ENCODE measurements at regions not wholly inside any gene's neighbourhood (a gene's known extent, or its start where the extent isn't known, plus 50 kb on each side); places are given as distances from the start of the nearest gene placed in this dataset.

DNA sequence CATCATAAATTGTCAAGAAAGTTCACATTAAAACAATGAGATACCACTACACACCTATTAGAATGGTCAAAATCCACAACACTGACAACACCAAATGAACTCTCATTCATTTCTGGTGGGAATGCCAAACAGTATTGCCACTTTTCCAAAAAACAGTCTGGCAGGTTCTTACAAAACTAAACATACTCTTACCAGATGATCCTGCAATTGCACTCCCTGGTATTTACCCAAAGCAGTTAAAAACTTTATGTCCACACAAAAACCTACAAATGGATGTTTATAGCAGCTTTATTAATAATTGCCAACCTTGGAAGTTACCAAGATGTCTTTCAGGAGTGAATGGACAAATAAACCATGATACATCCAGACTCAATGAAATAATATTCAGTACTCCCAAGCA is 56.8 kb downstream of the ZNF608 start:
- no peaks in the 10 kb centered on the region for H3K9me3 ChIP-seq (ENCODE audit: control extremely low read depth in 1 of 3, control insufficient read depth in 2 of 3, insufficient read depth in 1 of 3, low read length in 2 of 3)
- no peak overlapping the region for H2AFZ ChIP-seq (ENCODE audit: insufficient read depth, low read depth, low read length, poor library complexity, severe bottlenecking)
- no peak for TF ChIP-seq EZH2 (IDR thresholded peaks at IDR 0.05; ENCODE audit: borderline replicate concordance, insufficient read depth, low read depth, low read length, poor library complexity, severe bottlenecking)
- TF ChIP-seq, protein P1, sequence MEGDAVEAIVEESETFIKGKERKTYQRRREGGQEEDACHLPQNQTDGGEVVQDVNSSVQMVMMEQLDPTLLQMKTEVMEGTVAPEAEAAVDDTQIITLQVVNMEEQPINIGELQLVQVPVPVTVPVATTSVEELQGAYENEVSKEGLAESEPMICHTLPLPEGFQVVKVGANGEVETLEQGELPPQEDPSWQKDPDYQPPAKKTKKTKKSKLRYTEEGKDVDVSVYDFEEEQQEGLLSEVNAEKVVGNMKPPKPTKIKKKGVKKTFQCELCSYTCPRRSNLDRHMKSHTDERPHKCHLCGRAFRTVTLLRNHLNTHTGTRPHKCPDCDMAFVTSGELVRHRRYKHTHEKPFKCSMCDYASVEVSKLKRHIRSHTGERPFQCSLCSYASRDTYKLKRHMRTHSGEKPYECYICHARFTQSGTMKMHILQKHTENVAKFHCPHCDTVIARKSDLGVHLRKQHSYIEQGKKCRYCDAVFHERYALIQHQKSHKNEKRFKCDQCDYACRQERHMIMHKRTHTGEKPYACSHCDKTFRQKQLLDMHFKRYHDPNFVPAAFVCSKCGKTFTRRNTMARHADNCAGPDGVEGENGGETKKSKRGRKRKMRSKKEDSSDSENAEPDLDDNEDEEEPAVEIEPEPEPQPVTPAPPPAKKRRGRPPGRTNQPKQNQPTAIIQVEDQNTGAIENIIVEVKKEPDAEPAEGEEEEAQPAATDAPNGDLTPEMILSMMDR (IDR thresholded peaks at IDR 0.05): no peak
- peaks cover 78% of the 10 kb centered on the region for H3K79me2 ChIP-seq (ENCODE audit: control insufficient read depth, insufficient read depth, low read length)
- H3K27me3 ChIP-seq (replicated peaks in 1 of 4; ENCODE audit: control extremely low read depth in 1 of 4, control insufficient read depth in 3 of 4, insufficient read depth in 4 of 4, low read length in 3 of 4): no peaks in the 10 kb centered on the region
- peaks cover 23% of the 10 kb centered on the region for H3K4me1 Mint-ChIP-seq
- H3K9ac ChIP-seq (ENCODE audit: low read length): no peak overlapping the region
- H4K20me1 ChIP-seq (ENCODE audit: control insufficient read depth, insufficient read depth, low read length, poor library complexity, severe bottlenecking): no peaks in the 10 kb centered on the region
- H3K36me3 ChIP-seq (replicated peaks in 1 of 2; ENCODE audit: control extremely low read depth in 1 of 2, control insufficient read depth in 1 of 2, extremely low read depth in 1 of 2, insufficient read depth in 2 of 2, low read length in 1 of 2): peaks cover 0 to 2% of the 10 kb centered on the region in 2 experiments
- H3K27ac ChIP-seq (ENCODE audit: low read length in 2 of 2): no peak overlapping the region
- no peaks in the 10 kb centered on the region for H3K9me3 Mint-ChIP-seq (ENCODE audit: insufficient read depth)
- peaks cover 11 to 12% of the 10 kb centered on the region in 2 donors for H3K4me1 ChIP-seq (ENCODE audit: control insufficient read depth in 2 of 2, insufficient read depth in 2 of 2, low read length in 2 of 2)
- H3K4me3 ChIP-seq (ENCODE audit: control extremely low read depth in 1 of 5, extremely low read depth in 1 of 5, insufficient read depth in 1 of 5, low read depth in 2 of 5, low read length in 4 of 5): no peak overlapping the region
- intact Hi-C loops (cut with micrococcal nuclease): no loop called here
- H3K27me3 Mint-ChIP-seq: no peaks in the 10 kb centered on the region
- H3K27ac Mint-ChIP-seq: no peak overlapping the region
- ChIA-PET POLR2A (no interaction called here), CTCF (interaction anchor here (1.0 kb wide), 1 partner anchor 38 kb away, joined by 3 read pairs; no protein-coding TSS in a partner anchor)
- no peak overlapping the region for H3K4me3 Mint-ChIP-seq
- H3K4me2 ChIP-seq (replicated peaks; ENCODE audit: low read depth, low read length, poor library complexity, severe bottlenecking): no peak overlapping the region
- ATAC-seq (ENCODE audit: low read depth) (no peak), DNase-seq (no peak)

GRCh38 chr5:124686239-124687004 is 60.0 kb downstream of the ZNF608 start:
- Mint-ChIP-seq H3K4me1 (peaks cover 25% of the 10 kb centered on the region), H3K9me3 (ENCODE audit: insufficient read depth) (no peaks in the 10 kb centered on the region), H3K27me3 (no peaks in the 10 kb centered on the region), H3K27ac (no peak overlapping the region), H3K4me3 (no peak overlapping the region)
- Histone ChIP-seq H3K9me3 (ENCODE audit: control extremely low read depth in 1 of 3, control insufficient read depth in 2 of 3, insufficient read depth in 1 of 3, low read length in 2 of 3) (no peaks in the 10 kb centered on the region), H3K27me3 (replicated peaks in 1 of 4; ENCODE audit: control extremely low read depth in 1 of 4, control insufficient read depth in 3 of 4, insufficient read depth in 4 of 4, low read length in 3 of 4) (no peaks in the 10 kb centered on the region), H3K36me3 (replicated peaks in 1 of 2; ENCODE audit: control extremely low read depth in 1 of 2, control insufficient read depth in 1 of 2, extremely low read depth in 1 of 2, insufficient read depth in 2 of 2, low read length in 1 of 2) (no peaks in the 10 kb centered on the region), H3K4me3 (ENCODE audit: control extremely low read depth in 1 of 5, extremely low read depth in 1 of 5, insufficient read depth in 1 of 5, low read depth in 2 of 5, low read length in 4 of 5) (no peak overlapping the region), H2AFZ (ENCODE audit: insufficient read depth, low read depth, low read length, poor library complexity, severe bottlenecking) (no peak overlapping the region), H3K79me2 (ENCODE audit: control insufficient read depth, insufficient read depth, low read length) (peaks cover 67% of the 10 kb centered on the region), H3K4me1 (ENCODE audit: control insufficient read depth in 2 of 2, insufficient read depth in 2 of 2, low read length in 2 of 2) (peaks cover 11 to 12% of the 10 kb centered on the region in 2 donors), H3K9ac (ENCODE audit: low read length) (no peak overlapping the region), H4K20me1 (ENCODE audit: control insufficient read depth, insufficient read depth, low read length, poor library complexity, severe bottlenecking) (peaks cover 5% of the 10 kb centered on the region), H3K4me2 (replicated peaks; ENCODE audit: low read depth, low read length, poor library complexity, severe bottlenecking) (no peak overlapping the region), H3K27ac (ENCODE audit: low read length in 2 of 2) (no peak overlapping the region)
- TF ChIP-seq EZH2 (IDR thresholded peaks at IDR 0.05; ENCODE audit: borderline replicate concordance, insufficient read depth, low read depth, low read length, poor library complexity, severe bottlenecking): no peak
- TF ChIP-seq, protein P1 (IDR thresholded peaks at IDR 0.05): no peak
- DNase-seq: no peak
- 97% methylated on average over 2 of the region's 3 CpGs for WGBS (ENCODE audit: insufficient coverage)
- no peak for ATAC-seq (ENCODE audit: low read depth)
- intact Hi-C loops (cut with micrococcal nuclease): no loop called here
- ChIA-PET POLR2A (no interaction called here), CTCF (interaction anchor here (1.9 kb wide), 1 partner anchor 27 kb away, joined by 5 read pairs; no protein-coding TSS in a partner anchor)
